ENCODE measurements at regions not wholly inside any gene's neighbourhood (a gene's known extent, or its start where the extent isn't known, plus 50 kb on each side); places are given as distances from the start of the nearest gene placed in this dataset.

DNA sequence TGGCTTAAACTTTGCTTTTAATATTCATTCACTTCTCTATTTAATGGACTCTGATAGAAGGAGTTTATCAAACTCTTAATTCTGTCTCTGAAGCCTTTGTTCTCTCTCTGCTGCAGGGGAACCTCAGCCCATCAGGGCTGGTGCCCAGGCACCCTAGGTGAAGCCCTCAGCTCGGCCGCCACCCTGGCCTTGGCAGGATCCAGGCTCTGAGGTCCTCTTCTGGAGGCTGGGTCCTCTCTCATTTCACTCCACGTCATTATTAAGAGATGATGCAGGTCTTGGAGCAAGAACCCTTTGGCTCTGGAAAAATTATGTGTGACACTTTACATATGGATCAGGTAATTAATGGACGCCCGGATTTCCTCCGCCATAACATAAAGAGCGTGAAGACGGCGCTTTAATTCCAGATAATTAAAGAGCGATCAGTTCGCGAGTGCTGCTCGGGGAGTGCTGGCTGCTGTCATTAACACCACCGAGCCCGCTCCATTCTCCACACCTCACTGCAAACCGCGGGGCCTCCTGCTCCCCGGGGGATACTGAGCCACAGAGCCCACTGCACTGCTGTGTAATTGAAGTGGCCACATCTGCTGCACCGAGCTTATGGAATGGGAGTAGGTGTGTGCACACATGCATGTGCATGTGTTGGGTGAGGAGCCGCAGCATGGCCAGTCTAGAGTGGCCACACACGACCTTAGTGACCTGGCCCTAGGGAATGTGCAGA is 259.4 kb upstream of the TNRC6C start:
- POLR2A ChIA-PET = no interaction called here
- 51% methylated on average over 15 of the region's 21 CpGs for WGBS (ENCODE audit: low lambda C conversion rate)
- Histone ChIP-seq H3K36me3 (replicated peaks in 1 of 2; ENCODE audit: control insufficient read depth in 1 of 2, insufficient read depth in 2 of 2, low read length in 2 of 2) (no peaks in the 10 kb centered on the region), H3K4me1 (ENCODE audit: insufficient read depth, low read length) (no peaks in the 10 kb centered on the region), H4K20me1 (ENCODE audit: insufficient read depth, low read length) (no peaks in the 10 kb centered on the region), H3K4me3 (replicated peaks in 1 of 3; ENCODE audit: insufficient read depth in 1 of 3, low read depth in 2 of 3, low read length in 3 of 3) (no peak overlapping the region), H2AFZ (ENCODE audit: low read length) (no peak overlapping the region), H3K27ac (ENCODE audit: extremely low read length, insufficient read depth, low read length) (no peak overlapping the region), H3K27me3 (ENCODE audit: control insufficient read depth in 1 of 2, insufficient read depth in 2 of 2, low read length in 2 of 2) (peaks cover 19 to 83% of the 10 kb centered on the region in 2 experiments), H3K9me3 (ENCODE audit: low read length) (peaks cover 18% of the 10 kb centered on the region), H3K9ac (ENCODE audit: insufficient read depth, low read depth, low read length) (no peak overlapping the region), H3K79me2 (ENCODE audit: insufficient read depth, low read length) (no peaks in the 10 kb centered on the region), H3K4me2 (ENCODE audit: low read depth, low read length) (no peak overlapping the region)
- intact Hi-C loops (cut with micrococcal nuclease; ENCODE audit: unreplicated experiment) = no loop called here
- no TSS peak for BruUV-seq (replicated peaks)
- no peak; the same call in 2 of the 3 replicates for ATAC-seq
- no peak for FAIRE-seq
- in situ Hi-C loops (cut with HindIII; ENCODE audit: extremely low pct_ligation_motif_present, low pct_unique_long_range_greater_than_20kb) = no loop called here
- CTCF ChIA-PET (ENCODE audit: low intra/inter-chr PET ratio, low total read pairs) = no interaction called here
- DNase-seq (ENCODE audit: low spot score) = no peak
- TF ChIP-seq KDM5A (IDR thresholded peaks at IDR 0.05; ENCODE audit: borderline replicate concordance, low read length) = no peak

DNA sequence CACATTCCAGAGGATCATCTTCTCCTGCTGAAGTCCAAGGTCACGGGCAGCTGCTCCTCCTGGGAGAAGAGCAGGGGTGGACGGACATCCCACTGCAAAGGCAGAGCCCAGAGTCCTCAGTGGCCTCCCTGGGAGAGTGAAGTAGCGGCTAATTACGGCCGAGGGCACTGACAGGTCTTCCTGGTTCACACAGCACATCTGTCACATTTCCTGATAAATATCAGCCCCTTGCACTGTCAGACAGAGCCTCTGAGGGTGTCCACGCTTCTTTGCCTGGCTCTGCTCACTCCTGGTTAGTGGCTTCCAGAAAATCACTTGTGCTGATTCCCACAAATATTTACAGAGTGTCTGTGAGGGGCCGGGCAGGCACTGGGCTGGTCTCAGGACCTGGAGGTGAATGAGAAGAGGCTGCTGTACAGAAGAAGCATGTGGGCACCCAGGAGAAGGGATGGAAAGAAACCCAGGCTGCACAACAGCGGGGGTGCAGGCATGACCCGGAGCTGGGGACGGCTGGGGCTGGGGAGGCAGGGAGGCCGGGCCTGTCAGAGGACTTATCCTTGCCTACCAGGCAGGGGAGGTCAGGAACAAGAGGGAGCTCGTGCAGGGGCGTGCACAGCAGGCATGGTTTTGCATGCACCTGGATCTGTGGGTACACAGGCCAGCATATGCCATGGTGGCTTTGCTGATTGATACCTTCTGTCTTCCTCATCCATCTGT is 258.2 kb upstream of the TNRC6C start:
- H2AFZ ChIP-seq (ENCODE audit: low read length) = no peak overlapping the region
- TF ChIP-seq ZNF431 (CRISPR knock-in tag; IDR thresholded peaks at IDR 0.05; ENCODE audit: borderline replicate concordance, low read depth) (no peak), DMAP1 (CRISPR knock-in tag; IDR thresholded peaks at IDR 0.05) (no peak), KLF12 (CRISPR knock-in tag; IDR thresholded peaks at IDR 0.05; ENCODE audit: borderline replicate concordance) (no peak), ZNF256 (CRISPR knock-in tag; conservative IDR thresholded peaks at IDR 0.05) (no peak), ZNF878 (CRISPR knock-in tag; IDR thresholded peaks at IDR 0.05) (no peak), ZNF543 (CRISPR knock-in tag; IDR thresholded peaks at IDR 0.05) (no peak), ZNF30 (CRISPR knock-in tag; IDR thresholded peaks at IDR 0.05) (no peak), RFXANK (CRISPR knock-in tag; IDR thresholded peaks at IDR 0.05) (no peak), NFE2 (CRISPR knock-in tag; IDR thresholded peaks at IDR 0.05) (no peak), ZNF546 (CRISPR knock-in tag; conservative IDR thresholded peaks at IDR 0.05) (no peak), AGO1 (IDR thresholded peaks at IDR 0.05; ENCODE audit: low read depth, low read length, poor library complexity, severe bottlenecking) (no peak), CEBPZ (IDR thresholded peaks at IDR 0.05; ENCODE audit: low read length) (no peak), ZNF160 (CRISPR knock-in tag; IDR thresholded peaks at IDR 0.05) (no peak)

More for the DNA sequence above, 258.2 kb upstream of the TNRC6C start:
- no peaks in the 10 kb centered on the region for H3K79me2 ChIP-seq (ENCODE audit: insufficient read depth, low read length)
- BruUV-seq (replicated peaks) = no TSS peak
- no peaks in the 10 kb centered on the region for H3K36me3 ChIP-seq (replicated peaks in 1 of 2; ENCODE audit: control insufficient read depth in 1 of 2, insufficient read depth in 2 of 2, low read length in 2 of 2)
- ChIA-PET CTCF (ENCODE audit: low intra/inter-chr PET ratio, low total read pairs) (no interaction called here), POLR2A (no interaction called here)
- no peak overlapping the region for H3K27ac ChIP-seq (ENCODE audit: extremely low read length, insufficient read depth, low read length)
- intact Hi-C loops (cut with micrococcal nuclease; ENCODE audit: unreplicated experiment) = no loop called here
- H3K4me3 ChIP-seq (replicated peaks in 1 of 3; ENCODE audit: insufficient read depth in 1 of 3, low read depth in 2 of 3, low read length in 3 of 3) = no peak overlapping the region
- H3K9me3 ChIP-seq (ENCODE audit: low read length) = peaks cover 30% of the 10 kb centered on the region
- H3K4me2 ChIP-seq (ENCODE audit: low read depth, low read length) = no peak overlapping the region
- FAIRE-seq (no peak), ATAC-seq (no peak), DNase-seq (ENCODE audit: low spot score) (no peak)
- no peak overlapping the region for H3K9ac ChIP-seq (ENCODE audit: insufficient read depth, low read depth, low read length)
- no peaks in the 10 kb centered on the region for H3K4me1 ChIP-seq (ENCODE audit: insufficient read depth, low read length)
- in situ Hi-C loops (cut with HindIII; ENCODE audit: extremely low pct_ligation_motif_present, low pct_unique_long_range_greater_than_20kb) = no loop called here
- H4K20me1 ChIP-seq (ENCODE audit: insufficient read depth, low read length) = no peaks in the 10 kb centered on the region
- 0% methylated on average over 10 of the region's 13 CpGs for WGBS (ENCODE audit: low lambda C conversion rate)
- peaks cover 14 to 70% of the 10 kb centered on the region in 2 experiments for H3K27me3 ChIP-seq (ENCODE audit: control insufficient read depth in 1 of 2, insufficient read depth in 2 of 2, low read length in 2 of 2)

Measured in HepG2 (cell line).